Stimulated activated CD4-positive, alpha-beta T cell treated with anti-CD3 and anti-CD28 coated beads, Interleukin-1b, Interleukin-23, amount 100 ng/mL, for 4 hours (primary cell): ENCODE measurements at regions not wholly inside any gene's neighbourhood (a gene's known extent, or its start where the extent isn't known, plus 50 kb on each side); places are given as distances from the start of the nearest gene placed in this dataset.
"Not testable (repeated sequence)": the region's sequence is repeated elsewhere in the genome, so short reads cannot be mapped to it uniquely, and the experiment has no call there.

Experiments
- DNase-seq, 2 donors: peaks; one replicate each; pipeline ENCODE4 v3.0.0-alpha.2; 2020; ENCODE audit warnings: low read depth in 2 of 2

GRCh38 chr10:3961082-3961481, 176.1 kb upstream of the KLF6 start:
- no peak for DNase-seq

- no peak for DNase-seq
Observed at GRCh38 chr10:3960496-3960895, 175.5 kb upstream of the KLF6 start.

GRCh38 chr10:3959370-3960325, 174.6 kb upstream of the KLF6 start:
- DNase-seq = no peak

- DNase-seq = no peak
Observed at GRCh38 chr10:3958472-3958996, 173.5 kb upstream of the KLF6 start.

- no peak for DNase-seq
Observed at GRCh38 chr10:3955955-3956617, 171.1 kb upstream of the KLF6 start.

- no peak for DNase-seq
Observed at GRCh38 chr10:3955493-3955892, 170.5 kb upstream of the KLF6 start.

- DNase-seq = no peak
Observed at GRCh38 chr10:3954615-3955014, 169.6 kb upstream of the KLF6 start.

GRCh38 chr10:3954007-3954406, 169.0 kb upstream of the KLF6 start:
- DNase-seq = not testable (repeated sequence)

- DNase-seq = no peak
Observed at GRCh38 chr10:3951993-3952392, 167.0 kb upstream of the KLF6 start.

GRCh38 chr10:3950676-3951275, 165.8 kb upstream of the KLF6 start:
- no peak for DNase-seq

GRCh38 chr10:3949711-3950110, 164.7 kb upstream of the KLF6 start:
- no peak for DNase-seq

GRCh38 chr10:3948843-3949242, 163.8 kb upstream of the KLF6 start:
- peak in 1 of 2 donors; percentile 52 for DNase-seq

GRCh38 chr10:3946234-3947229, 161.5 kb upstream of the KLF6 start:
- no peak for DNase-seq

GRCh38 chr10:3945026-3945425, 160.0 kb upstream of the KLF6 start:
- no peak for DNase-seq

- no peak for DNase-seq
Observed at GRCh38 chr10:3944591-3944990, 159.6 kb upstream of the KLF6 start.

- no peak for DNase-seq
Observed at GRCh38 chr10:3943695-3944257, 158.8 kb upstream of the KLF6 start.

GRCh38 chr10:3942937-3943489, 158.0 kb upstream of the KLF6 start:
- DNase-seq = no peak

- DNase-seq = no peak
Observed at GRCh38 chr10:3941676-3942075, 156.7 kb upstream of the KLF6 start.

GRCh38 chr10:3936422-3937040, 151.5 kb upstream of the KLF6 start:
- no peak for DNase-seq

GRCh38 chr10:3935933-3936359, 150.9 kb upstream of the KLF6 start:
- no peak for DNase-seq
